SU-DHL-6 (cell line): ENCODE measurements at regions not wholly inside any gene's neighbourhood (a gene's known extent, or its start where the extent isn't known, plus 50 kb on each side); places are given as distances from the start of the nearest gene placed in this dataset.

ENCODE experiments used
- CTCF ChIP-seq: fragments of 200-600 bp; sonication (generic); IDR thresholded peaks from one replicate; pipeline ENCODE4 v1.5.1; 2017; ENCODE audit warnings: antibody characterized with exemption, mild to moderate bottlenecking, low read length, moderate library complexity; ENCODE audit not compliant: insufficient read depth, poor library complexity, severe bottlenecking
- EZH2phosphoT487 ChIP-seq: fragments of 200-600 bp; sonication (generic), shearing (Covaris generic); conservative IDR thresholded peaks from 2 replicates; pipeline ENCODE4 v1.6.1; 2018; ENCODE audit warnings: mild to moderate bottlenecking, antibody characterized with exemption, low read length, moderate library complexity, mixed read lengths

GRCh38 chr15:69727121-69727924 lies 274.7 kb downstream of the RPLP1 start:
- TF ChIP-seq CTCF (no peak), EZH2phosphoT487 (no peak)
